Ishikawa (cell line): ENCODE measurements at regions not wholly inside any gene's neighbourhood (a gene's known extent, or its start where the extent isn't known, plus 50 kb on each side); places are given as distances from the start of the nearest gene placed in this dataset.

Experiments used
- RAD21 ChIP-seq: IDR thresholded peaks from 2 replicates; pipeline ENCODE4 v1.6.1; 2012; ENCODE audit warnings: low read depth
- TF ChIP-seq, protein P1 (sequence below): IDR thresholded peaks from 2 replicates; pipeline ENCODE4 v1.6.1; 2012; ENCODE audit warnings: low read depth, mild to moderate bottlenecking
- TF ChIP-seq, protein P2 (sequence below): IDR thresholded peaks from 2 replicates; pipeline ENCODE4 v1.6.1; 2012

DNA sequence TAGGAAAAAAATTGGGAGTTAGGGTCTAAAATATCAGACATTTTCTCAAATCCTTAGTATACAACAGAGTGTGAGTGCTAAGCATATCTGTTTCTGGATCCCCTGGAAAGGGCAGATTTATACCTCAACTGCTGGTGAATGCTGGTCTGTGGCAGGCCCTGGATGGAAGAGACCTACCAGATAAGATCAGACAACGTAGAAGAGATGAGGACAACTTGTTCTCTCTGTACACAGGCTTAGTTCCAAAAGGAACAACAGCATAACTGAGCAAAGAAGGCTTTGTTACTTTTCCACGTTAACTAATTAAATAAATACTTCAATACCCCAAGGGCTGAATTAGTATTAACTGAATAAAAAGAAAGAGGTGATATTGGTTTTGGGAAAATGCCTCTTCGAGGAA, 1277.3 kb downstream of the SLITRK5 start:
- no peak for TF ChIP-seq RAD21
- TF ChIP-seq, protein P1, sequence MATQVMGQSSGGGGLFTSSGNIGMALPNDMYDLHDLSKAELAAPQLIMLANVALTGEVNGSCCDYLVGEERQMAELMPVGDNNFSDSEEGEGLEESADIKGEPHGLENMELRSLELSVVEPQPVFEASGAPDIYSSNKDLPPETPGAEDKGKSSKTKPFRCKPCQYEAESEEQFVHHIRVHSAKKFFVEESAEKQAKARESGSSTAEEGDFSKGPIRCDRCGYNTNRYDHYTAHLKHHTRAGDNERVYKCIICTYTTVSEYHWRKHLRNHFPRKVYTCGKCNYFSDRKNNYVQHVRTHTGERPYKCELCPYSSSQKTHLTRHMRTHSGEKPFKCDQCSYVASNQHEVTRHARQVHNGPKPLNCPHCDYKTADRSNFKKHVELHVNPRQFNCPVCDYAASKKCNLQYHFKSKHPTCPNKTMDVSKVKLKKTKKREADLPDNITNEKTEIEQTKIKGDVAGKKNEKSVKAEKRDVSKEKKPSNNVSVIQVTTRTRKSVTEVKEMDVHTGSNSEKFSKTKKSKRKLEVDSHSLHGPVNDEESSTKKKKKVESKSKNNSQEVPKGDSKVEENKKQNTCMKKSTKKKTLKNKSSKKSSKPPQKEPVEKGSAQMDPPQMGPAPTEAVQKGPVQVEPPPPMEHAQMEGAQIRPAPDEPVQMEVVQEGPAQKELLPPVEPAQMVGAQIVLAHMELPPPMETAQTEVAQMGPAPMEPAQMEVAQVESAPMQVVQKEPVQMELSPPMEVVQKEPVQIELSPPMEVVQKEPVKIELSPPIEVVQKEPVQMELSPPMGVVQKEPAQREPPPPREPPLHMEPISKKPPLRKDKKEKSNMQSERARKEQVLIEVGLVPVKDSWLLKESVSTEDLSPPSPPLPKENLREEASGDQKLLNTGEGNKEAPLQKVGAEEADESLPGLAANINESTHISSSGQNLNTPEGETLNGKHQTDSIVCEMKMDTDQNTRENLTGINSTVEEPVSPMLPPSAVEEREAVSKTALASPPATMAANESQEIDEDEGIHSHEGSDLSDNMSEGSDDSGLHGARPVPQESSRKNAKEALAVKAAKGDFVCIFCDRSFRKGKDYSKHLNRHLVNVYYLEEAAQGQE = no peak
- TF ChIP-seq, protein P2, sequence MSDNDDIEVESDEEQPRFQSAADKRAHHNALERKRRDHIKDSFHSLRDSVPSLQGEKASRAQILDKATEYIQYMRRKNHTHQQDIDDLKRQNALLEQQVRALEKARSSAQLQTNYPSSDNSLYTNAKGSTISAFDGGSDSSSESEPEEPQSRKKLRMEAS = no peak
